UCSD-AML1 (cell line): ENCODE measurements at regions not wholly inside any gene's neighbourhood (a gene's known extent, or its start where the extent isn't known, plus 50 kb on each side); places are given as distances from the start of the nearest gene placed in this dataset.

ENCODE experiments used
- DNase-seq: peaks from one replicate; lab custom pipeline; 2025; ENCODE audit not compliant: unreplicated experiment; lab: John Stamatoyannopoulos, UW

DNA sequence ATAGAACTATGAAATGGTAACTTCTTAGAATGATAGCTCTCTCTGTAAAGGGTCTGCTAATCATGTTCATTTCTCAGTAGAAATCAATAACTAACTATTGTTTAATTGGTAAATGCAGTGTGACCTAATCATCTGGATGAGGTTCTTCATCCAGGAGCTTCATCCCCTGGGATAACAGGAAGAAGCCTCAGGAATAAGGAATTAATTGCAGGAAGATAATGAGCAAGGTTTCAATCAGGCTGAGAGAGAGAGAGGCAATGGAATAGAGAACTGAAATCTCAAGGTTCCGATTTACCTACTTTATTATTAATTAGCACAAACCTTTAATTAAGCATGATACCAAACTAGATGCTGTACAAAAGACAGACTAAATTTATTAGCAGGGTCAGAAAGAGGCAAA is 499.7 kb downstream of the MAT2B start:
- DNase-seq, result no peak

DNA sequence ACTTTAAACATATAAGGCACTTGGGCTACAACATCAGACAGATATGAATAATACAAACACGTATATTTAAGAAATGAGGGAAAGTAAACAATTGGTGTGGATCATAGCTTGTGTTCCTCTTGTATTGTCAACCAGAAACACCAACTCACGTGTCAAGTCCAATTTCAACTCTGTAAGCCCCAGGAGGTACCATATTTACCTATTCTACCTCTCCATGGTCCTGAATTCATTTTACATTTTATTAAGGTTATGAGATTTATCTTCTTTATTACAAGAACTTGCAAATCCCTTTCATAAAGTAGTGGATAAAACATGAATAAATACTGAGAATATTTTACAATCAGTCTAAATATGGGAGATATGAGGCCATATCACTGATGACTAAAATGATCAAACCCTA is 501.6 kb downstream of the MAT2B start:
- DNase-seq, result no peak

GRCh38 chr5:164009621-164010020 is 504.2 kb downstream of the MAT2B start:
- DNase-seq, result no peak

DNA sequence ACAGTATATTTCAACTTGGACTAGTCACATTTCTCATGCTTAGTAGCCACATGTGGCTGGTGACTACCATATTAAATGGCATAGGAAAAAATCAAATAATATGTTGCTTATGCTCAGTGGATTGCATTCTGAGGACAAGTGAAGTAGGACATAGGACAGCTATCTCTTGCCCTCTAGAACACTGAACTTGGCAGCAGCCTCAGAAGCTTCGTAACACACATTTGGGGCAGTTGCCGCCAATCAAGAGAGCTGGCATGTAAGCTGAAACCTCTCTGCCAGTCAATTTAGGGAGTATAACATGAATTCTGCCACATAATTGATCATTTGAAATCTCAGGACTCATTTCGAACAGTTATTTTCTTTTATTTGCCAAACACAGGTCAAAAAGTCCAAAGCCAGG is 505.5 kb downstream of the MAT2B start:
- DNase-seq, result no peak

DNA sequence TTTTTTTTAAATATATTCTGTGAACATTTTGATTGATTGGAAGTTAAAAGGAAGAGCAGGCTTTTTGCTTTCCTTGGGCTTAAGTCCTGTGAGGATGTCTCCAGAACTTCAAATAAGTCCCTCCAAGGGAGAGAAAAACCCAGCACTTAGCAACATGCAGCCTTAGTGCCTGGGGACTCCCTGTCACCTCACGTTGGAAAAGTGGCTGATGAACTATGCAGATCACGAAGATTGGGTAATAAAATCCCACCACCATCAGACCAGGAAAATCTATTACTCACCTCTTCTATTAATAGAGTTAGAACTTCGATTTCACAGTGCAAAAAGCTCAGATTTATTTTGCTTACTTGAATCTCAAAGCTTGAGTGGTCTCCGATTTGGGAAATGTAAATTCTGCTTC is 507.0 kb downstream of the MAT2B start:
- no peak for DNase-seq

GRCh38 chr5:164013077-164013670 is 507.8 kb downstream of the MAT2B start:
- peak; percentile 7 for DNase-seq

GRCh38 chr5:164020116-164020515 is 514.7 kb downstream of the MAT2B start:
- DNase-seq, result no peak

DNA sequence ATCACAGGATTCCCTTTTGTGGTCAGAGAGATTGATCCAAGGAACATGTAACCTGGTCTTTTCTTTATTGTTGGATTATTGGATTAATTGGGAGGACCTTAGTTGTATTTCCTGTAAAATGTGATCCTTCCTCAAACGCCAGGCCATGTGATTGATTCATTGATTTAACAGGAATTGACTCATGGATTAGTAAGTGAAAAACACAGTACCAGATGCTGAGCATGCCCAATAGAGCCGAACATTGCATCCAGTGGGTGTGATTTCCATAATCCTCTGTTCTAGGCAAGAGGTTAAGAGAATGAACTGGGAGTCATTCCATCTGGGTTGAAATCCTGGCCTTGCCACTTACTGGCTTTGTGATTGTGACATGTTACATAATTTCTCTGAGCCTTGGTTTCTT is 522.3 kb downstream of the MAT2B start:
- DNase-seq, result no peak

DNA sequence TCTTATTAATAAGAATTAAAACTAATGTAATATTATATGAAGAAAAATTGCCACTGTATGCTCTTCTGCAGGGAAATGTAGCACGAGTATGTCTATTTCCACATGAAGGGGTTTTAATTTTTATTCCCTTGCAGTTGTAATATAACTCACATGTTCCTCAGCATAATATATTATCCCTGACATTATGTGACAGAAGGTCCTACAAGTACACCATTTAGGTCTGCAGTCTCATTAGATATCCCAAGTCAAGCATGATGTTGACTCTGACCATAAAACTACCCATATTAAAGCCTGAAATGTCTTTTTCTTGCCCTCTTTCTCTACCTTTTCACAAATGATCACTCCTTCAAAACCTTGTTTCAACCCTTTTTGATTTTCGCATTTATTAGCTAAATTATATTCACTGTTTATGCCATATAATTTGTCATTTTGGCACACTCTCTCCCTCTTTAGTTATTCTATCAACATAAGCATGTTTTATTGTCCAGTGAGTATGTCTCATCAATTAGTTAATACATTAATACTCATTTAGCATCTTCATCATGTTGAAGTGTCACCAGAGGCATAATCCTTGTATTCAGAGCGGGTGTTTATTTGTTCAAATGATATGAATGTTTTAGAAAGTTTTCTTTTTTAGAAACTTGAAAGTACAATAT is 532.8 kb downstream of the MAT2B start:
- no peak for DNase-seq

DNA sequence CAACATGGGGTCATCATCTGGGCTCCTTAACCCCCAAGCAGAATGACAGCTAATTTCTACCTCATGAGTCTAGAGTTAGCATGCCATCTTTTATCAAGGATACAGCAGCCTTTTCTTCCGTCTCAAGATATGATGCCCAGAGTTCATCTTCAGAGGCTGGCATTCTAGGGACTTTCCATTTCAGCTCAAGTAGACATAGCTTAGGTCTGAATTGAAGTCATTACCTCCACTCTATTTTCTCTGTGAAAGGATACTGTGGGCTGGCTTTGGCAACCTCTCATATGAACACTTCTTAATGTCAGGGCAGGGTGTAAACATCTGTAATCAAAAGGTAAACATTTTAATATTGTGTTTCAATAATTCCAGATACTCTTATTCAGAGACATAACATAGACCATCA is 535.7 kb downstream of the MAT2B start:
- no peak for DNase-seq

- DNase-seq, result no peak
Measured at GRCh38 chr5:164048359-164048926, 543.0 kb downstream of the MAT2B start.

DNA sequence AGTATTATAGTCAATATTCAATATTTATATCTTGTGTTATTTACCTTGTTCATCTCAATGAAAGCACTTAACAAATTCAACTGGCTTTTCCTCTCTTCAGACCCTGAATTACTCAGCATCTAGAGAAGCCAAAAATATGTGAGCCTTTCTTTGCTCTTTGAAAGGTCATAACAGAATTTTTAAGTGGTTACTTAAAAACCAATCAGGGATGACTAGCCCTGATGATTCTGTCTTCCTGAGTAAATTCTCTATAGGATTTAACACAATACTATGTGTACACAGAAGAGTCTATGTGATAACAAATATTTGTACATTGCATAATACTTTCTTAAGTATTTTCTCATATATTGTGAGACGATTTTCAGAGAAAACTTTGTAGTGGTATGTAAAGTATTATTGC is 546.3 kb downstream of the MAT2B start:
- no peak for DNase-seq

- no peak for DNase-seq
Measured at GRCh38 chr5:164052536-164053093, 547.2 kb downstream of the MAT2B start.

GRCh38 chr5:164053123-164053522 is 547.7 kb downstream of the MAT2B start:
- no peak for DNase-seq

DNA sequence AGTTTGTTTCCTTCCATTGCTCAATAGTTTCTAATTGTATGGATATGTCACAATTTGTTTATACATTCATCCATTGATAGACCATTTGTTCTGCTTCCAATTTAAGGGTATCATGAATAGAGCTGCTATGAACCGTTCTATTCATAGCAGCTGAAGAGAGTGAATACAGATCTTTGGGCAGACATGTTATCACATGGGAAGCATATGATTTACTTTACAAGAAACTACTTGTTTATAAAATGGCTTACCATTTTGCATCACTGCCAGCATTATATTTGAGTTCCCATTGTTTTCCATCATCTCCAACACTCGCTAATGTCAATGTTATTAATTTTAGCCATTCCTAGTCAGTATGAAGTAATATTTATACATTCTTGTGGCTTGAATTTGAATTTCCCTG is 549.0 kb downstream of the MAT2B start:
- no peak for DNase-seq

- no peak for DNase-seq
Measured at GRCh38 chr5:164057121-164057520, 551.7 kb downstream of the MAT2B start.

GRCh38 chr5:164058621-164059020 is 553.2 kb downstream of the MAT2B start:
- no peak for DNase-seq

DNA sequence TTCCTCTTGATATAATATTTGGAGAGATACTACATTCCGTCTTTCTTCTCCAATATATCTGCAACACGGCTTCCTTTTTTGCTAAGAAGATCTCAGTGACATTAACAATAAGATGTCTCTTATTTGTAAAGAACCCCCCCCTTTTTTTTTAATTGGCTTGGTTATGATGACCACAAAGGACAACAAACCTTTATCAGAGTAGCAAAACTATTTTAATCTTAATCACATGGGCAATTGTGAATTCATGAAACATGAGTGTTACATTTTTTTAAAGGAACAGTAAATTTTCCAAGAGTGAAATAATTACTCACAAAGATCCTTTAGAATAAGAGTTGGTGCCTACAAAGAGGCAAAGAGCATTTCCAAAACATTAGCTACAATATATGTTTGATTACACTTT is 554.1 kb downstream of the MAT2B start:
- DNase-seq, result no peak

- DNase-seq, result no peak
Measured at GRCh38 chr5:164060786-164061355, 555.5 kb downstream of the MAT2B start.

DNA sequence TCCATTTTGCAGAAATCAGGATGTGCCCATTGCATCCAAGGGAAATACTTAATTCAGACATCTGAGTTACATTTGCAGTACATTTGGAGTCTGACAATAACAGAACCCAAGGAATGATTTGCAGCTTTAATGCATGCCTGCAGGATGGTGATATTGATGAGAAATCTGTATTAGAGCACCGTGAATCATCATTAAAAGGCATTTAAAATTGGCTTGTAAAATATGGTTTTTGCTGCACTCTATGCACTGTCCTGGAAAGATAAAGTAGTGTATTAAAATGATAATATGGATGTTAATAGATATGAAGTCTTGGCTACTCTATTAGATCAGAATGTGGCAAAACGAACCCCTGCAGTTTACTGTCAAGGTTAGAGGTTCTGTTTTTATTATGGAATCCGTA is 556.9 kb downstream of the MAT2B start:
- no peak for DNase-seq

GRCh38 chr5:164065266-164065665 is 559.8 kb downstream of the MAT2B start:
- no peak for DNase-seq

- DNase-seq, result no peak
Measured at GRCh38 chr5:164071671-164072070, 566.3 kb downstream of the MAT2B start.
